ENCODE measurements at regions not wholly inside any gene's neighbourhood (a gene's known extent, or its start where the extent isn't known, plus 50 kb on each side); places are given as distances from the start of the nearest gene placed in this dataset.

DNA sequence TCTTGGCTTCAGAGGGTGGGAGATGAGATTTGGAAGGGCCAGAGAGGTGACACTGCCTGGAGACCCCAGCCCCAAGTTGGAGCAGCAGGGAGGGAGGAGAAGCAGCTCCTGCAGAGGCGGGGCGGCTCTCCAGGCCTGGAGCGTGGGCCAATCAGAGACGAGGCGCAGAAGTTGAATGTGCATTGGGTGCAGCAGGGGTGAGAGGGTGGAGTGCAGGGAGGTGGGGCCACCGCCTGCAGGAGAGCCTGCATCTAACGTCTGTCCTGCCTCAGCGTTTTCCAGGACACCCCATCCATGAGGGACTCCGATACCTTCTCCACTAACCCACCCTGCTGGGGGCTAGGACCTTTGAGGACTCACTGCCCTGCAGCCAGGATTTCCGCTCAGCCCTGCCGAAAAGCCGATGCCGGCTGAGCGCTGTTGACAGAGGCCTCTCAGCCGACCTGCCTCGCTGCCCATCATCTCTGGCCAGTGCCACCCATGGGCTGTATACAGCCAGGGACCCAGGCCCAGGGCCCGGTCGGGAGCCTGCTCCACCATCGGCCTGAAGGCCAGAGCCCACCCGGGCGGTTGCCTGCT lies 146.2 kb downstream of the ENGASE start:
- CTCF ChIA-PET = no interaction called here
- Histone ChIP-seq H3K79me2 (ENCODE audit: control insufficient read depth, insufficient read depth, low read length) (no peaks in the 10 kb centered on the region), H3K4me1 (ENCODE audit: control insufficient read depth, extremely low read depth, insufficient read depth, low read length) (no peaks in the 10 kb centered on the region), H2AFZ (ENCODE audit: low read depth, low read length) (no peak overlapping the region), H3K9me1 (replicated peaks; ENCODE audit: control insufficient read depth, extremely low read depth, insufficient read depth, low read length) (no peaks in the 10 kb centered on the region), H3K36me3 (ENCODE audit: control insufficient read depth in 2 of 2, extremely low read depth in 1 of 2, insufficient read depth in 2 of 2, low read length in 2 of 2) (no peaks in the 10 kb centered on the region), H3K27me3 (ENCODE audit: control insufficient read depth in 2 of 2, insufficient read depth in 2 of 2, low read length in 2 of 2) (peaks cover 3 to 13% of the 10 kb centered on the region in 2 experiments), H4K20me1 (replicated peaks; ENCODE audit: control insufficient read depth, extremely low read depth, insufficient read depth, low read length) (no peaks in the 10 kb centered on the region), H3K4me2 (ENCODE audit: insufficient read depth, low read length) (no peak overlapping the region), H3K4me3 (replicated peaks in 1 of 3; ENCODE audit: insufficient read depth in 1 of 3, low read depth in 1 of 3, low read length in 3 of 3) (no peak overlapping the region), H3K27ac (ENCODE audit: insufficient read depth, low read depth, low read length) (no peak overlapping the region), H3K9ac (replicated peaks; ENCODE audit: extremely low read depth, insufficient read depth, low read length) (no peak overlapping the region), H3K9me3 (replicated peaks; ENCODE audit: control insufficient read depth, insufficient read depth, low read length) (no peaks in the 10 kb centered on the region)
- POLR2A ChIA-PET = no interaction called here
- no peak for DNase-seq (ENCODE audit: low read depth, low spot score)
- TF ChIP-seq GATA2 (IDR thresholded peaks at IDR 0.05; ENCODE audit: insufficient read depth, insufficient read length, low read depth, low read length) (no peak), JUN (IDR thresholded peaks at IDR 0.05; ENCODE audit: borderline replicate concordance, insufficient read depth, insufficient read length, low read depth) (no peak), EZH2 (IDR thresholded peaks at IDR 0.05; ENCODE audit: borderline replicate concordance, low read depth, low read length, severe bottlenecking) (no peak), MAX (IDR thresholded peaks at IDR 0.05; ENCODE audit: insufficient read depth, insufficient read length) (no peak), POLR2AphosphoS5 (IDR thresholded peaks at IDR 0.05; ENCODE audit: insufficient read depth, low read depth, low read length) (no peak), CTCF (IDR thresholded peaks at IDR 0.05; ENCODE audit: extremely low read depth in 1 of 2, insufficient read depth in 1 of 2, low read depth in 1 of 2, low read length in 2 of 2) (no peak), POLR2A (IDR thresholded peaks at IDR 0.05; ENCODE audit: low read depth, low read length) (no peak), MYC (IDR thresholded peaks at IDR 0.05; ENCODE audit: low read depth, low read length) (no peak), FOS (IDR thresholded peaks at IDR 0.05; ENCODE audit: borderline replicate concordance, insufficient read depth, low read length) (no peak)
- dilution Hi-C loops (cut with MboI; ENCODE audit: extremely low pct_ligation_motif_present, low sequenced_read_pairs) (no loop called here), intact Hi-C loops (cut with micrococcal nuclease) (no loop called here)
- no peak for FAIRE-seq
- no TSS peak for BruUV-seq (replicated peaks)
